AG08395 (cell line): ENCODE measurements at regions not wholly inside any gene's neighbourhood (a gene's known extent, or its start where the extent isn't known, plus 50 kb on each side); places are given as distances from the start of the nearest gene placed in this dataset.

Source experiments
- DNase-seq: peaks from one replicate; pipeline ENCODE4 v3.0.0; 2012; ENCODE audit warnings: mixed read lengths, low spot score

- no peak for DNase-seq
These were observed 59.8 kb upstream of the TBPL2 start for GRCh38 chr14:55500219-55500701.

GRCh38 chr14:55500708-55501107 lies 60.3 kb upstream of the TBPL2 start:
- no peak for DNase-seq

GRCh38 chr14:55502746-55503284 lies 62.4 kb upstream of the TBPL2 start:
- no peak for DNase-seq

- no peak for DNase-seq
These were observed 65.4 kb upstream of the TBPL2 start for GRCh38 chr14:55505846-55506245.

GRCh38 chr14:55508676-55509075 lies 68.3 kb upstream of the TBPL2 start:
- DNase-seq = no peak

DNA sequence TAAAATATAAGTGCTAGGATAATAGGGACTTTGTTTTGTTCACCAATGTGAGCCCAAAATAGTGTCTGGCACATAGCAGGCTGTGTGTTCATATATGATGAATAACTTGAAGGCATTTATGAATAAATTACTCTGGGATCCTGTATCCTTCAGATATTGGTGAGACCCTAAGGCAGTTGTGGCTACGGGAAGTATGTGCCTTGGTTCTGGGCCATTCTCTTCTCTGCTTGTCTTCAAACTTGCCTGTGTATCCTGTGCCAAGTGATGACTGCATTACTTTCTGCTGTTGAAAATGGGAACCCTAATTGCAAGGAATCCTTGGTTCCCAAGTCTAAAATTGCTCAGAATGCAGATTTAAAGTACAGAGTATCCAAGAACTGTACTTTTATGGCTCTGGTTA lies 67.6 kb upstream of the KTN1 start:
- DNase-seq = peak; percentile 22

DNA sequence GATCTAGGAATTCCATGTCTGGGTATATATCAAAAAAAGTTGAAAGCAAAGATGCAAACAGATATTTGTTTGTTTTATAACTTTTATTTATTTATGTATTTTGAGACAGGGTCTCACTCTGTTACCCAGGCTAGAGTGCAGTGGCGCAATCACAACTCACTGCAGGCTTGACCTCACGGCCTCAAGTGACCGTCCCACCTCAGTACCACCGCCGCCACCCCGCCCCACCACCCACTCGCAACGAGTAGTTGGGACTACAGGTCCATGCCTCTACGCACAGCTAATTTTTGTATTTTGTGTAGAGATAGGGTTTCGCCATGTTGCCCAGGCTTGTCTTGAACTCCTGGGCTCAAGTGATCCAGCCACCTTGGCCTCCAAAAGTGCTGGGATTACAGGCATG lies 66.5 kb upstream of the KTN1 start:
- no peak for DNase-seq

DNA sequence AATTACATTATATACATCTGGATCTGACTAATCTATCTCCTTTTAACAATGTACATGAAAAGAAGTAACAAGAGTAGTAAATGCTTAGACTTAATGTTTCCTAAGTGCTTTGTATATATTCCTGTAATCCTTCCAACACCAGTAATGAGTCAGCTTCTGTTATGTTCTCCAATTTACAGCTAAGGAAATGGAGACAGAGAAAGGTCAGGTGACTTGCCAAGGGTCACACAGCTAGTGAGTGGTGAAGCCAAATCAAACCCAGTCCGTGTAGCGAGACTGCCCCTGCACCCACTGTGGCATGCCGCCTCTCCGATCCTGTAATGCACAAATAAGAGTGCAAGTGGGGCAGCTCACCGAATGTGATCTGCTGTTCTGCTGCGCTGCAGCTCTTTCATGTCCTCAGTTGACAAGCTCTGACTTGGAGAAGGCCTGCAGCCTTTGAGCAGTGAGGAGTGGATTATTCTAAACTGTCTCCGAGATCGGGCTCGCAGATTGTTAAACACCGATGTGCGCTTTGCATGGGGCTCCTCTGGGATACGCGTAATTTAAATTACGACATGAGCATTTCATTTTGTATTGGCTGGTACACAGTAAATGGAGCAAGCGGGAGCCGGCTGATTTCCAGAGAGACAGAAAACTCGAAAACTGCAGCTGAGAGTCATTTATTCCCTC lies 65.1 kb upstream of the KTN1 start:
- DNase-seq = peak; percentile 39

DNA sequence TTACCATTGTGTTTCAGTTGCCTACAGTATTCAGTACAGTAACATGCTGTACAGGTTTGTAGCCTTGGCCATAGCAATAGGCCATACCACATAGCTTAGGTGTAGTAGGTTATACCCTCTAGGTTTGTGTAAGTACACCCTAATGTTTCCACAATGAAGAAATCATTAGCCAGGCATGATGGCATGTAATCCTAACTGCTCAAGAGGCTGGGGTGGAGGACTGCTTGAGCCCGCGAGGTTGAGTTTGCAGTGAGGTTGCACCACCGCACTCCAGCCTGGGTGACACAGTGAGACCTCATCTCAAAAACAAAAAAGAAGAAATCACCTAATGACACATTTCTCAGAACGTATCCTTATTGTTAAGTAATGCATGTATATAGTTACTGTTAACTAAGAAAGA lies 63.2 kb upstream of the KTN1 start:
- no peak for DNase-seq

DNA sequence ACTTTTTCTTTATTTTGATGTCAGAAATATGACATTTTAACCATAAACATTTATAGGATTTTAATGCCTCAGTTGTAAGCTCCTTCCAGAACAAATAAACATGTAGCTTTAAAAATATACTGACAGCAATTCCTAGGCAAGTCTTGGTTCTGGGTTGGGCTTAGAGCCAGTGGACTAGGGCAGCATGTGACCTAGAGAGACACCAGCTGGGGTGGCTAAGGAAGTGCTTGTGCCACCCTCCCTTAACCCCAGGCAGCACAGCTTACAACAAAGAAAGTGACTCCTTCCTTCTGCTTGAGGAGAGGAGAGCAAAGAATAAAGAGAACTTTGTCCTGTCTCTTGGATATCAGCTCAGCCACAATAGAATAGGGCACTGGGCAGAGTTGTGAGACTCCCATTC lies 61.6 kb upstream of the KTN1 start:
- DNase-seq = no peak

DNA sequence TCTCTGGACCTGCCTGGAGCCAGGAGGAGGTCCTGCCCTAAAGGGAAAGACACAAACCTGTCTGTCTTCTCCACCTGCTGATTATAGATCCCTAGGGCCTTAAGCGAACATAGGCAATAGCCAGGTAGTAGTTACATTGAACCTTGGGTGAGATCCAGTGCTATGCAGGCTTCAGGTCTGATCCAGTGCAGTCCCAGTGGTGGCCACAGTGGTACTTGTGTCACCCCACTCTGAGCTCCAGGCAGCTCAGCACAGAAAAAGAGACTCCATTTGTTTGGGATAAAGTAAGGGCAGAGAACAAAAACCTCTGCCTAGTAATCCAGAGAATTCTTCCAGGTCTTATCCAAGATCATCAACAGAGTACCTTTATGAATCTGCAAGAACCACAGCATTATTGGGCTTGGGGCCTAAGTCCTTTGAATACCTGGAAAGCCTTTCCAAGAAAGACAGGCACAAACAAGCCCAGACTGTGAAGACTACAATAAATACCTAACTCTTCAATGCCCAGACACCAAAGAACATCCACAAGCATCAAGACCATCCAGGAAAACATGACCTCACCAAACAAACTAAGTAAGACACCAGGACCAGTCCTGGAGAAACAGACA lies 60.4 kb upstream of the KTN1 start:
- DNase-seq = no peak

DNA sequence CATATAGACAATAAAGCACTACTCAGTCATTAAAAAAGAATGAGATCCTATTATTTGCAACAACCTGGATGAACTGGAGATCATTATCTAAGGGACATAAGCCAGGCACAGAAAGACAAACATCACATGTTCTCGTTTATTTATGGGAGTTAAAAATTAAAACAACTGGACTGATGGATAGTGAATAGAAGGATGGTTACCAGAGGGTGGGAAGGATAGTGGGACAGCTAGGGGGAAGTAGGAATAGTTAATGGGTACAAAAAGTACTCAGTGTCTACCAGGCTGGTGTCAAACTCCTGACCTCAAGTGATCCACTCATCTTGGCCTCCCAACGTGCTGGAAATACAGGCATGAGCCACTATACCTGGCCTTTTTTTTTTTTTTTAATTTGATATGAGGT lies 56.7 kb upstream of the KTN1 start:
- DNase-seq = no peak
